H9 (cell line): ENCODE measurements at regions not wholly inside any gene's neighbourhood (a gene's known extent, or its start where the extent isn't known, plus 50 kb on each side); places are given as distances from the start of the nearest gene placed in this dataset.

Source experiments
- DNase-seq: peaks from one replicate; pipeline ENCODE4 v3.0.0-alpha.2; 2017
- H2AFZ ChIP-seq: one replicate; pipeline ENCODE4 v1.6.1; 2013; ENCODE audit warnings: mild to moderate bottlenecking, low read length, control low read depth, moderate library complexity
- H2AK5ac ChIP-seq: 2 replicates; pipeline ENCODE4 v1.6.1; 2013; ENCODE audit warnings: low read length, control low read depth, mixed read lengths; ENCODE audit not compliant: insufficient read length
- H2BK120ac ChIP-seq: one replicate; pipeline ENCODE4 v1.6.1; 2013; ENCODE audit warnings: low read depth, mild to moderate bottlenecking, low read length, control low read depth, inconsistent platforms; ENCODE audit not compliant: poor library complexity, severe bottlenecking
- H2BK12ac ChIP-seq: 2 replicates; pipeline ENCODE4 v1.6.1; 2013; ENCODE audit warnings: low read length, control low read depth, mixed read lengths, low read depth; ENCODE audit not compliant: insufficient read length
- H2BK15ac ChIP-seq: 2 replicates; pipeline ENCODE4 v1.6.1; 2013; ENCODE audit warnings: low read depth, low read length, control low read depth
- H2BK20ac ChIP-seq: one replicate; pipeline ENCODE4 v1.6.1; 2013; ENCODE audit warnings: low read depth, mild to moderate bottlenecking, low read length, control low read depth, inconsistent platforms; ENCODE audit not compliant: poor library complexity, severe bottlenecking
- H2BK5ac ChIP-seq: 2 replicates; pipeline ENCODE4 v1.6.1; 2013; ENCODE audit warnings: low read length, control low read depth, mixed read lengths; ENCODE audit not compliant: insufficient read length
- H3K14ac ChIP-seq: 2 replicates; pipeline ENCODE4 v1.6.1; 2013; ENCODE audit warnings: low read length, control low read depth; ENCODE audit not compliant: insufficient read depth
- H3K18ac ChIP-seq: 2 replicates; pipeline ENCODE4 v1.6.1; 2013; ENCODE audit warnings: low read depth, mild to moderate bottlenecking, mixed read lengths, low read length, control low read depth; ENCODE audit not compliant: insufficient read length
- H3K23ac ChIP-seq: 2 replicates; pipeline ENCODE4 v1.6.1; 2013; ENCODE audit warnings: low read length, control low read depth, mixed read lengths, low read depth; ENCODE audit not compliant: insufficient read length
- H3K23me2 ChIP-seq: 2 replicates; pipeline ENCODE4 v1.6.1; 2013; ENCODE audit warnings: low read depth, mild to moderate bottlenecking, mixed read lengths, low read length, control low read depth; ENCODE audit not compliant: insufficient read length, poor library complexity, severe bottlenecking
- H3K27ac ChIP-seq: 2 replicates; pipeline ENCODE4 v1.5.1; 2013; ENCODE audit warnings: low read length, control low read depth, mixed read lengths, low read depth; ENCODE audit not compliant: insufficient read length
- H3K27me3 ChIP-seq: 2 replicates; pipeline ENCODE4 v1.6.1; 2013; ENCODE audit warnings: low read length, control low read depth, inconsistent platforms; ENCODE audit not compliant: insufficient read depth
- H3K4ac ChIP-seq: 2 replicates; pipeline ENCODE4 v1.6.1; 2013; ENCODE audit warnings: low read depth, mild to moderate bottlenecking, control low read depth, inconsistent platforms, low read length, moderate library complexity
- H3K4me1 ChIP-seq: 2 replicates; pipeline ENCODE4 v1.6.1; 2013; ENCODE audit warnings: low read length, control low read depth, inconsistent platforms; ENCODE audit not compliant: insufficient read depth
- H3K4me2 ChIP-seq: 2 replicates; pipeline ENCODE4 v1.6.1; 2013; ENCODE audit warnings: low read length, control low read depth, mixed read lengths; ENCODE audit not compliant: insufficient read length, insufficient read depth
- H3K56ac ChIP-seq: 2 replicates; pipeline ENCODE4 v1.6.1; 2013; ENCODE audit warnings: low read depth, mild to moderate bottlenecking, mixed read lengths, low read length, control low read depth; ENCODE audit not compliant: insufficient read length
- H3K79me1 ChIP-seq: 2 replicates; pipeline ENCODE4 v1.6.1; 2013; ENCODE audit warnings: low read depth, mild to moderate bottlenecking, moderate library complexity, low read length, control low read depth, inconsistent platforms; ENCODE audit not compliant: insufficient read depth, poor library complexity, severe bottlenecking
- H3K79me2 ChIP-seq: 2 replicates; pipeline ENCODE4 v1.6.1; 2013; ENCODE audit warnings: low read length, control low read depth, inconsistent platforms; ENCODE audit not compliant: insufficient read depth
- H3K9ac ChIP-seq: 2 replicates; pipeline ENCODE4 v1.6.1; 2013; ENCODE audit warnings: low read length, control low read depth, mixed read lengths; ENCODE audit not compliant: insufficient read length; ENCODE audit errors: extremely low read depth
- H3K9me3 ChIP-seq: one replicate; pipeline ENCODE4 v1.6.1; 2013; ENCODE audit warnings: low read depth, low read length, inconsistent platforms; ENCODE audit not compliant: control insufficient read depth
- H3T11ph ChIP-seq: one replicate; pipeline ENCODE4 v1.6.1; 2013; ENCODE audit warnings: mild to moderate bottlenecking, low read length, control low read depth, inconsistent platforms
- H4K20me1 ChIP-seq: one replicate; pipeline ENCODE4 v1.6.1; 2013; ENCODE audit not compliant: control insufficient read depth, insufficient read length, insufficient read depth
- H4K5ac ChIP-seq: 2 replicates; pipeline ENCODE4 v1.6.1; 2013; ENCODE audit warnings: low read depth, mild to moderate bottlenecking, mixed read lengths, low read length, control low read depth; ENCODE audit not compliant: insufficient read length
- H4K8ac ChIP-seq: replicated peaks from 2 replicates; pipeline ENCODE4 v1.6.1; 2013; ENCODE audit warnings: low read length, control low read depth, mixed read lengths, low read depth; ENCODE audit not compliant: insufficient read length
- H4K91ac ChIP-seq: 2 replicates; pipeline ENCODE4 v1.6.1; 2013; ENCODE audit warnings: low read depth, mild to moderate bottlenecking, moderate library complexity, mixed read lengths, low read length, control low read depth; ENCODE audit not compliant: insufficient read length
- H3K27ac Mint-ChIP-seq, 3 experiments: 2 replicates in 2 of 3; 3 replicates in 1 of 3; pipeline ENCODE4 v1.8.0; 2020 to 2021; ENCODE audit warnings: mixed read lengths in 3 of 3, mild to moderate bottlenecking in 1 of 3, moderate library complexity in 1 of 3
- H3K27me3 Mint-ChIP-seq: 2 replicates; pipeline ENCODE4 v1.8.0; 2021; ENCODE audit warnings: low read depth, mild to moderate bottlenecking, moderate library complexity, mixed read lengths
- H3K36me3 Mint-ChIP-seq, 3 experiments: 2 replicates in 2 of 3; 3 replicates in 1 of 3; pipeline ENCODE4 v1.8.0; 2020 to 2021; ENCODE audit warnings: low read depth in 3 of 3, mixed read lengths in 3 of 3; ENCODE audit not compliant: insufficient read depth in 1 of 3
- H3K4me1 Mint-ChIP-seq, 2 experiments: 2 replicates each; pipeline ENCODE4 v1.8.0; 2020; ENCODE audit warnings: mixed read lengths in 2 of 2
- H3K4me3 Mint-ChIP-seq, 2 experiments: 2 replicates in 1 of 2; 3 replicates in 1 of 2; pipeline ENCODE4 v1.8.0; 2020 to 2021; ENCODE audit warnings: mild to moderate bottlenecking in 2 of 2, mixed read lengths in 2 of 2, moderate library complexity in 1 of 2
- H3K9me3 Mint-ChIP-seq, 2 experiments: 2 replicates in 1 of 2; 3 replicates in 1 of 2; pipeline ENCODE4 v1.8.0; 2020; ENCODE audit warnings: mild to moderate bottlenecking in 2 of 2, mixed read lengths in 2 of 2, moderate library complexity in 1 of 2
- TF ChIP-seq, protein P1 (sequence below): fragments of 200-600 bp; sonication (generic); conservative IDR thresholded peaks from 3 replicates; pipeline ENCODE4 v1.8.0; 2021; ENCODE audit warnings: antibody characterized with exemption, mild to moderate bottlenecking

DNA sequence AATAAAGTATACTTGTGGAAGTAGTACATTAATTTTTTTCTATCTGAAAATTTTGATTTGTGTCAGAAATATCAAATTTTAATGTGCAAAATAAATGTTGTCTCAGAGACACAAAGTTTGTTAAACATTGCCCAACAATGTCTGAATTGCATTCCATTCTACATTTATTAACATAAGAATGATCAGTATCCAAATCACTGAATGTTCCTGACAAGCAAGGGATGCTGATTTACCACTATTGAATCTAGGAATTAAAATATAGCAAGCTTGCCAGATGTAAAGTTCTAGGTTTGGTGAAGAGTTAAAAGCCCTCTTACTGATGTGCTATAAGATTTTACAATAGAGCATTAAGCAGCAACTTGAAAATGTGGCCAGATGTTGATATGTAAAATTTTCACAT lies 489.2 kb upstream of the CTSO start:
- TF ChIP-seq, protein P1, sequence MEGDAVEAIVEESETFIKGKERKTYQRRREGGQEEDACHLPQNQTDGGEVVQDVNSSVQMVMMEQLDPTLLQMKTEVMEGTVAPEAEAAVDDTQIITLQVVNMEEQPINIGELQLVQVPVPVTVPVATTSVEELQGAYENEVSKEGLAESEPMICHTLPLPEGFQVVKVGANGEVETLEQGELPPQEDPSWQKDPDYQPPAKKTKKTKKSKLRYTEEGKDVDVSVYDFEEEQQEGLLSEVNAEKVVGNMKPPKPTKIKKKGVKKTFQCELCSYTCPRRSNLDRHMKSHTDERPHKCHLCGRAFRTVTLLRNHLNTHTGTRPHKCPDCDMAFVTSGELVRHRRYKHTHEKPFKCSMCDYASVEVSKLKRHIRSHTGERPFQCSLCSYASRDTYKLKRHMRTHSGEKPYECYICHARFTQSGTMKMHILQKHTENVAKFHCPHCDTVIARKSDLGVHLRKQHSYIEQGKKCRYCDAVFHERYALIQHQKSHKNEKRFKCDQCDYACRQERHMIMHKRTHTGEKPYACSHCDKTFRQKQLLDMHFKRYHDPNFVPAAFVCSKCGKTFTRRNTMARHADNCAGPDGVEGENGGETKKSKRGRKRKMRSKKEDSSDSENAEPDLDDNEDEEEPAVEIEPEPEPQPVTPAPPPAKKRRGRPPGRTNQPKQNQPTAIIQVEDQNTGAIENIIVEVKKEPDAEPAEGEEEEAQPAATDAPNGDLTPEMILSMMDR: no peak
- Histone ChIP-seq H3K4me2 (no peak overlapping the region), H4K8ac (no peak overlapping the region), H4K5ac (no peak overlapping the region), H2BK15ac (no peak overlapping the region), H2BK5ac (no peak overlapping the region), H3K18ac (no peak overlapping the region), H2BK20ac (no peak overlapping the region), H3K9ac (no peak overlapping the region), H3K4ac (no peak overlapping the region), H4K20me1 (no peaks in the 10 kb centered on the region), H3K23me2 (no peaks in the 10 kb centered on the region), H3K56ac (no peak overlapping the region), H3K27me3 (no peaks in the 10 kb centered on the region), H2AK5ac (no peak overlapping the region), H3K27ac (no peak overlapping the region), H2BK12ac (no peak overlapping the region), H3T11ph (no peak overlapping the region), H2BK120ac (no peak overlapping the region), H3K23ac (no peak overlapping the region), H3K4me1 (no peaks in the 10 kb centered on the region; the same call in 1 of the 2 replicates), H3K79me2 (no peaks in the 10 kb centered on the region), H3K14ac (no peak overlapping the region), H3K9me3 (no peaks in the 10 kb centered on the region), H2AFZ (no peak overlapping the region), H3K79me1 (no peaks in the 10 kb centered on the region), H4K91ac (no peak overlapping the region)
- Mint-ChIP-seq H3K27ac (no peak overlapping the region; a peak in 1 of 7 replicates), H3K36me3 (no peaks in the 10 kb centered on the region), H3K4me3 (no peak overlapping the region), H3K9me3 (no peaks in the 10 kb centered on the region), H3K27me3 (no peaks in the 10 kb centered on the region), H3K4me1 (peaks cover 6 to 17% of the 10 kb centered on the region in 2 experiments)
- DNase-seq: no peak
